Upper lobe of right lung (tissue), 1 donor: ENCODE measurements at regions not wholly inside any gene's neighbourhood (a gene's known extent, or its start where the extent isn't known, plus 50 kb on each side); places are given as distances from the start of the nearest gene placed in this dataset.

ENCODE experiments used
- ATAC-seq: fragments of 200-7000 bp; cut with Tn5 transposase; one replicate; pipeline ENCODE4 v1.9.1; 2020; ENCODE audit warnings: mild to moderate bottlenecking, moderate library complexity
- DNase-seq: peaks from one replicate; pipeline ENCODE4 v3.0.0-alpha.2; 2020
- H3K27ac ChIP-seq: fragments of 200-600 bp; one replicate; pipeline ENCODE4 v1.8.0; 2022
- H3K27me3 ChIP-seq: fragments of 200-600 bp; one replicate; pipeline ENCODE4 v1.8.0; 2022; ENCODE audit warnings: mild to moderate bottlenecking
- H3K36me3 ChIP-seq: fragments of 200-600 bp; one replicate; pipeline ENCODE4 v1.8.0; 2022
- H3K4me1 ChIP-seq: fragments of 200-600 bp; one replicate; pipeline ENCODE4 v1.8.0; 2022
- H3K4me3 ChIP-seq: fragments of 200-600 bp; one replicate; pipeline ENCODE4 v1.8.0; 2022; ENCODE audit warnings: mild to moderate bottlenecking
- H3K9me3 ChIP-seq: fragments of 200-600 bp; one replicate; pipeline ENCODE4 v1.8.0; 2022
- CTCF ChIP-seq: fragments of 200-600 bp; IDR thresholded peaks from one replicate; pipeline ENCODE4 v1.8.0; 2022; ENCODE audit warnings: antibody characterized with exemption
- intact Hi-C: fragments of 100-400 bp; cut with DNase I; formaldehyde crosslinking; loops from one replicate; pipeline ENCODE4 v1.11.0; 2022
- donor health status: DM: no; HTN: yes; CAD: no; lungs with severe emphysema.

GRCh38 chr2:16241166-16242160 lies 301.1 kb downstream of the MYCN start:
- no peak for TF ChIP-seq CTCF
- Histone ChIP-seq H3K36me3 (no peaks in the 10 kb centered on the region), H3K4me1 (no peaks in the 10 kb centered on the region), H3K9me3 (no peaks in the 10 kb centered on the region), H3K4me3 (no peak overlapping the region), H3K27me3 (no peaks in the 10 kb centered on the region), H3K27ac (no peak overlapping the region)
- intact Hi-C loops = no loop called here
- DNase-seq = no peak
- ATAC-seq = no peak

GRCh38 chr2:16240402-16240801 lies 300.1 kb downstream of the MYCN start:
- Histone ChIP-seq H3K9me3 (no peaks in the 10 kb centered on the region), H3K27me3 (no peaks in the 10 kb centered on the region), H3K4me1 (no peaks in the 10 kb centered on the region), H3K4me3 (no peak overlapping the region), H3K36me3 (no peaks in the 10 kb centered on the region), H3K27ac (no peak overlapping the region)
- no peak for ATAC-seq
- DNase-seq = no peak
- intact Hi-C loops = no loop called here
- no peak for TF ChIP-seq CTCF

DNA sequence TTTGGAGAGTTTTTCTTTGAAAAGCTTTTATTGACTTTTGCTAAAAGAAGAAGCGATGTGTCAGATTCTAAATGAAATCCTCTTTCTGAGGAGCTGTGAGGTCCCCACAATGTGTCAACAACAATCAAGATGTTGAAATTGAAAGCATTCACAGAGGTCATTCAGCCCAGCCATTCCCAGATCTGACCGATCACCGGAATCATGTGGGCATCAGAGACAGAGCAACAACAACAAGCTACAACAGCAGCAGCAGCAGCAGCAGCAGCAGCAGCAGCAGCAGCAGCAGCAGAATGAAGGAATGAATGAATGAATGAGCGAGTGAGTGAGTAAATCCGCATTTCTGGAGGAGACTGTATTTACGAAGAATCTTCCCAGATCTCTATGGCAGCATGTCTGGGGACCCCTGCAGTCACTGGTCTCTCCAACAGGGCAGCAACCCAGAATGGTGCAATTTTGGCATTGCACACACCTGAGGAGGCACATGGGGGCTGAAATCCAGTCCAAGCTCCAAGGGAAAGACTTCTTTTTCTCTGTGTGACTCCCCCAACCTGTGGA lies 299.0 kb downstream of the MYCN start:
- Histone ChIP-seq H3K36me3 (no peaks in the 10 kb centered on the region), H3K4me1 (no peaks in the 10 kb centered on the region), H3K27me3 (no peaks in the 10 kb centered on the region), H3K27ac (no peak overlapping the region), H3K4me3 (no peak overlapping the region), H3K9me3 (no peaks in the 10 kb centered on the region)
- DNase-seq (no peak), ATAC-seq (no peak)
- intact Hi-C loops = no loop called here
- no peak for TF ChIP-seq CTCF

DNA sequence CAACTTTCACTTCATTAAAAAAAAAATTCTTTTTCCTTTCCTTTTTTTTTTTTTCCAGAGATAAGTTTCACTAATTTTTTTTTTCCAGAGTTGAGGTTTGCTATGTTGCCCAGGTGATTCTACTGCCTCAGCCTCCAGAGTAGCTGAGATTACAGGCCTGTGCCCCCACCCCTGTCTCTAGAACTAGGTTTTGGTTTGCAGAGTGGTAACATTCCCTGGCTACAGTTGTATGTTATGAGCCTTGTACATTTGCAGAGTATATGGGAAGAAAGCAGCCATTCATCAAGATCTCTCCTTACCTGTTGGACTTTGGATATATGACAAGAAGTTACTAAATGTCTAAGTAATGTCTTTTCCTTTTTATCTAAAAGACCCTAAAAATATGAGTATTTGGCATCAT lies 298.4 kb downstream of the MYCN start:
- no peak for TF ChIP-seq CTCF
- intact Hi-C loops = no loop called here
- ATAC-seq (no peak), DNase-seq (no peak)
- Histone ChIP-seq H3K27ac (no peak overlapping the region), H3K4me3 (no peak overlapping the region), H3K4me1 (no peaks in the 10 kb centered on the region), H3K9me3 (no peaks in the 10 kb centered on the region), H3K36me3 (no peaks in the 10 kb centered on the region), H3K27me3 (no peaks in the 10 kb centered on the region)

DNA sequence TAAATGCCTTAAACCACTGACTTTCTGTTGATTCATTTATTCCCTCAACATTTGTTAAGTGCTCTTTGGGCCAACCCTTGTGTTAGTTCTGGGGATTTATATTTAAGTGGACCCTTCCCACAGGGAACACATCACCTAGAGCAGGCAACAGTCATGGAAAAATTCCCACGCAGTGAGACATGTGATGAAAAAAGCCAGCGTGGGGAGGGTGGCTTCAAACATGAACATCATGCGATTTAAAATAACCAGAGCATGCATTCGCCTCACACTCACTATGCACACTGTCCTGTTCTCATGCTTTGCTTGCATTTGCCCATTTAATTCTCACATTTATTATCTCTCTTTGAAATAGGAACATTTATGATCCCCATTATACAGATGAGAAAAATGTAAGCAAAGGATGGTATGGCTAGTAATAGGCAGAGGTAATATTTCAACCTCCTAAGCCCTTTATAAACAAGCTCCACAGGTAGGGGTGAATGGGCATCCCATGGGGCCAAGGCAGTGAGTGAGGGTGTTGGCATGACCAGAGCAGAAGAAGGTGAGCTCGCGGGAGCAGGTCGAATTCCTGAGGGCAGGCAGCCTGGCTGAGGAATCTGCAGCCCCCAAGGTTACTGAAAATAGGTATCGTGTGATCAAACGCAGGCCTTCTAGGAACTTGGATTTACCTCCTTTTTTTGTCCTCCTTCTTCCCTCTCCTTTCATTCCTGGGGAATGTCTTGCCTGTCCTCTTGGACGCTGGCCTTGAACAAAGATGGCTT lies 297.8 kb downstream of the MYCN start:
- H3K27me3 ChIP-seq = no peaks in the 10 kb centered on the region
- ATAC-seq (no peak), DNase-seq (no peak)
- no peaks in the 10 kb centered on the region for H3K9me3 ChIP-seq
- TF ChIP-seq CTCF = no peak
- H3K27ac ChIP-seq = no peak overlapping the region
- H3K4me3 ChIP-seq = no peak overlapping the region
- no peaks in the 10 kb centered on the region for H3K36me3 ChIP-seq
- intact Hi-C loops = no loop called here
- H3K4me1 ChIP-seq = no peaks in the 10 kb centered on the region
